Chondrocyte (in vitro differentiated cells): ENCODE measurements at regions not wholly inside any gene's neighbourhood (a gene's known extent, or its start where the extent isn't known, plus 50 kb on each side); places are given as distances from the start of the nearest gene placed in this dataset.

ENCODE experiments used
- DNase-seq: peaks from one replicate; pipeline ENCODE4 v3.0.0; 2021; ENCODE audit warnings: mixed read lengths, low spot score
- H3K27ac Mint-ChIP-seq: one replicate; pipeline ENCODE4 v1.8.0; 2021; ENCODE audit warnings: mild to moderate bottlenecking, moderate library complexity, mixed read lengths; ENCODE audit not compliant: unreplicated experiment
- H3K27me3 Mint-ChIP-seq: 2 replicates; pipeline ENCODE4 v1.8.0; 2021; ENCODE audit warnings: low read depth, mixed read lengths
- H3K36me3 Mint-ChIP-seq: 2 replicates; pipeline ENCODE4 v1.8.0; 2021; ENCODE audit warnings: low read depth, mixed read lengths
- H3K4me1 Mint-ChIP-seq: 2 replicates; pipeline ENCODE4 v1.8.0; 2021; ENCODE audit warnings: low read depth, mild to moderate bottlenecking, mixed read lengths
- H3K4me3 Mint-ChIP-seq: one replicate; pipeline ENCODE4 v1.8.0; 2021; ENCODE audit warnings: mild to moderate bottlenecking, moderate library complexity, mixed read lengths; ENCODE audit not compliant: unreplicated experiment
- H3K9me3 Mint-ChIP-seq: 2 replicates; pipeline ENCODE4 v1.8.0; 2021; ENCODE audit warnings: low read depth, mixed read lengths
- CTCF ChIP-seq: fragments of 200-600 bp; sonication (generic); IDR thresholded peaks from 2 replicates; pipeline ENCODE4 v1.5.0; 2021; ENCODE audit warnings: antibody characterized with exemption, mild to moderate bottlenecking, moderate library complexity

GRCh38 chr4:175930471-175930870 lies 118.4 kb upstream of the GPM6A start:
- no peaks in the 10 kb centered on the region for H3K4me1 Mint-ChIP-seq
- no peaks in the 10 kb centered on the region for H3K9me3 Mint-ChIP-seq
- peaks cover 4% of the 10 kb centered on the region for H3K27me3 Mint-ChIP-seq
- no peaks in the 10 kb centered on the region for H3K36me3 Mint-ChIP-seq
- H3K27ac Mint-ChIP-seq, result no peak overlapping the region
- no peak for DNase-seq
- no peak overlapping the region for H3K4me3 Mint-ChIP-seq
- TF ChIP-seq CTCF, result no peak

- no peak overlapping the region for H3K4me3 Mint-ChIP-seq
- no peaks in the 10 kb centered on the region for H3K36me3 Mint-ChIP-seq
- no peak overlapping the region for H3K27ac Mint-ChIP-seq
- no peak for TF ChIP-seq CTCF
- peaks cover 4% of the 10 kb centered on the region for H3K27me3 Mint-ChIP-seq
- H3K4me1 Mint-ChIP-seq, result no peaks in the 10 kb centered on the region
- DNase-seq, result no peak
- H3K9me3 Mint-ChIP-seq, result no peaks in the 10 kb centered on the region
Measured at GRCh38 chr4:175932116-175932515, 120.1 kb upstream of the GPM6A start.

GRCh38 chr4:175934506-175934905 lies 122.4 kb upstream of the GPM6A start:
- H3K27me3 Mint-ChIP-seq, result peaks cover 3% of the 10 kb centered on the region
- no peak for DNase-seq
- H3K27ac Mint-ChIP-seq, result no peak overlapping the region
- no peak for TF ChIP-seq CTCF
- H3K4me1 Mint-ChIP-seq, result no peaks in the 10 kb centered on the region
- H3K4me3 Mint-ChIP-seq, result no peak overlapping the region
- no peaks in the 10 kb centered on the region for H3K36me3 Mint-ChIP-seq
- no peaks in the 10 kb centered on the region for H3K9me3 Mint-ChIP-seq

- no peak for TF ChIP-seq CTCF
- Mint-ChIP-seq H3K27ac (no peak overlapping the region), H3K36me3 (no peaks in the 10 kb centered on the region), H3K27me3 (peaks cover 4% of the 10 kb centered on the region), H3K4me3 (no peak overlapping the region), H3K9me3 (no peaks in the 10 kb centered on the region), H3K4me1 (no peaks in the 10 kb centered on the region)
- no peak for DNase-seq
Measured at GRCh38 chr4:175935016-175935661, 123.1 kb upstream of the GPM6A start.

GRCh38 chr4:175944126-175944910 lies 121.3 kb upstream of the WDR17 start:
- no peak for DNase-seq
- H3K4me1 Mint-ChIP-seq, result no peaks in the 10 kb centered on the region
- no peak for TF ChIP-seq CTCF
- peaks cover 40% of the 10 kb centered on the region for H3K27me3 Mint-ChIP-seq
- no peaks in the 10 kb centered on the region for H3K9me3 Mint-ChIP-seq
- no peak overlapping the region for H3K27ac Mint-ChIP-seq
- no peaks in the 10 kb centered on the region for H3K36me3 Mint-ChIP-seq
- no peak overlapping the region for H3K4me3 Mint-ChIP-seq
